T-cell (primary cell): ENCODE measurements at regions not wholly inside any gene's neighbourhood (a gene's known extent, or its start where the extent isn't known, plus 50 kb on each side); places are given as distances from the start of the nearest gene placed in this dataset.

Experiments
- ATAC-seq, 4 experiments: fragments of 200-7000 bp in 3 of 4; fragments of 150-1000 bp in 1 of 4; cut with Tn5 transposase; replicated peaks in 1 of 4; 1 replicate in 3 of 4; 2 replicates in 1 of 4; pipeline ENCODE4 v1.10.0; 2021; ENCODE audit warnings: moderate library complexity in 3 of 4, mild to moderate bottlenecking in 2 of 4, moderate number of reproducible peaks in 1 of 4
- CTCF ChIA-PET, 2 donors: fragments of 300-600 bp; sonication (Branson Sonifier 250); formaldehyde crosslinking; loops; one replicate each; lab custom pipeline; 2022; ENCODE audit warnings: antibody characterized with exemption in 2 of 2; lab: Charles Lee
- POLR2A ChIA-PET, 2 donors: fragments of 300-600 bp; sonication (Branson Sonifier 250); formaldehyde crosslinking; loops; one replicate each; lab custom pipeline; 2022; ENCODE audit warnings: antibody characterized with exemption in 2 of 2; lab: Charles Lee
- DNase-seq, 35 experiments: peaks; one replicate each; pipeline versions ENCODE4 v3.0.0 to v3.0.0-alpha.2; 2013 to 2023
- H3K27ac ChIP-seq: one replicate; pipeline ENCODE4 v1.5.1; 2013; ENCODE audit warnings: low read length
- H3K27me3 ChIP-seq, 2 experiments: replicated peaks in 1 of 2; 1 replicate in 1 of 2; 2 replicates in 1 of 2; pipeline versions ENCODE4 v1.6.1 to v1.7.0; 2013; ENCODE audit warnings: low read length in 1 of 2, mixed read lengths in 1 of 2; ENCODE audit not compliant: control insufficient read depth in 2 of 2, insufficient read depth in 2 of 2; ENCODE audit errors: extremely low read depth in 1 of 2
- H3K36me3 ChIP-seq, 2 donors: 1 replicate in 1 of 2; 2 replicates in 1 of 2; pipeline versions ENCODE4 v1.6.1 to v1.7.0; 2013; ENCODE audit warnings: low read length in 1 of 2; ENCODE audit not compliant: control insufficient read depth in 2 of 2, insufficient read depth in 1 of 2; ENCODE audit errors: extremely low read depth in 1 of 2
- H3K4me1 ChIP-seq, 2 experiments: 1 replicate in 1 of 2; 2 replicates in 1 of 2; pipeline versions ENCODE4 v1.6.1 to v1.7.0; 2013; ENCODE audit warnings: low read length in 2 of 2, mixed read lengths in 1 of 2; ENCODE audit not compliant: insufficient read depth in 2 of 2, control insufficient read depth in 1 of 2; ENCODE audit errors: extremely low read depth in 1 of 2
- H3K4me3 ChIP-seq, 2 donors: 1 replicate in 1 of 2; 2 replicates in 1 of 2; pipeline versions ENCODE4 v1.5.1 to v1.7.0; 2013; ENCODE audit warnings: mild to moderate bottlenecking in 2 of 2, low read length in 1 of 2, moderate library complexity in 1 of 2; ENCODE audit not compliant: control insufficient read depth in 1 of 2; ENCODE audit errors: extremely low read depth in 1 of 2
- H3K9me3 ChIP-seq: 2 replicates; pipeline ENCODE4 v1.7.0; 2013
- H3K27ac Mint-ChIP-seq, 2 donors: one replicate each; pipeline ENCODE4 v1.8.0; 2020 to 2021; ENCODE audit warnings: mild to moderate bottlenecking in 2 of 2, mixed read lengths in 2 of 2
- H3K27me3 Mint-ChIP-seq, 2 donors: one replicate each; pipeline ENCODE4 v1.8.0; 2021 to 2022; ENCODE audit warnings: mixed read lengths in 2 of 2
- H3K36me3 Mint-ChIP-seq: one replicate; pipeline ENCODE4 v1.8.0; 2021; ENCODE audit warnings: mixed read lengths
- H3K4me1 Mint-ChIP-seq, 3 donors: one replicate each; pipeline ENCODE4 v1.8.0; 2020 to 2022; ENCODE audit warnings: mixed read lengths in 3 of 3, mild to moderate bottlenecking in 1 of 3
- H3K4me3 Mint-ChIP-seq, 3 donors: one replicate each; pipeline ENCODE4 v1.8.0; 2020 to 2022; ENCODE audit warnings: mild to moderate bottlenecking in 3 of 3, mixed read lengths in 3 of 3, moderate library complexity in 3 of 3
- H3K9me3 Mint-ChIP-seq, 3 donors: one replicate each; pipeline ENCODE4 v1.8.0; 2020 to 2022; ENCODE audit warnings: mixed read lengths in 3 of 3
- WGBS: methylation state at CpG from one replicate; pipeline ENCODE4 v1.1.5; 2013; ENCODE audit warnings: missing lambda C conversion rate; ENCODE audit not compliant: insufficient coverage; 5-methylcytosine and 5-hydroxymethylcytosine counted together

GRCh38 chr12:90149453-90149852 lies 440.8 kb upstream of the ATP2B1 start:
- ATAC-seq (no peak), DNase-seq (no peak)
- Histone ChIP-seq H3K4me1 (peaks cover 4 to 6% of the 10 kb centered on the region in 2 experiments), H3K36me3 (no peaks in the 10 kb centered on the region), H3K4me3 (no peak overlapping the region), H3K27me3 (peaks cover 0 to 8% of the 10 kb centered on the region in 2 experiments), H3K9me3 (no peaks in the 10 kb centered on the region), H3K27ac (no peak overlapping the region)
- peaks cover 4 to 7% (median 5%) of the 10 kb centered on the region in 3 donors for H3K4me1 Mint-ChIP-seq
- H3K4me3 Mint-ChIP-seq, result no peak overlapping the region
- ChIA-PET CTCF (no interaction called here), POLR2A (no interaction called here)
- H3K36me3 Mint-ChIP-seq, result no peaks in the 10 kb centered on the region
- peaks cover 0 to 4% (median 0%) of the 10 kb centered on the region in 3 donors for H3K9me3 Mint-ChIP-seq
- no CpG with 5 or more reads among the region's 1 CpG for WGBS
- H3K27ac Mint-ChIP-seq, result no peak overlapping the region
- peaks cover 5 to 7% of the 10 kb centered on the region in 2 donors for H3K27me3 Mint-ChIP-seq

GRCh38 chr12:90129366-90130030 lies 420.9 kb upstream of the ATP2B1 start:
- H3K27ac ChIP-seq, result no peak overlapping the region
- no peaks in the 10 kb centered on the region for H3K9me3 Mint-ChIP-seq
- no peak overlapping the region for H3K4me3 Mint-ChIP-seq
- no peaks in the 10 kb centered on the region for H3K4me1 Mint-ChIP-seq
- ChIA-PET POLR2A (no interaction called here), CTCF (no interaction called here)
- H3K4me3 ChIP-seq, result no peak overlapping the region
- H3K4me1 ChIP-seq, result no peaks in the 10 kb centered on the region
- WGBS, result no CpG with 5 or more reads among the region's 4 CpGs
- H3K36me3 ChIP-seq, result no peaks in the 10 kb centered on the region
- no peaks in the 10 kb centered on the region for H3K27me3 ChIP-seq
- no peak for DNase-seq
- H3K9me3 ChIP-seq, result no peaks in the 10 kb centered on the region
- ATAC-seq, result no peak
- H3K27me3 Mint-ChIP-seq, result peaks cover 4 to 6% of the 10 kb centered on the region in 2 donors
- H3K27ac Mint-ChIP-seq, result no peak overlapping the region
- H3K36me3 Mint-ChIP-seq, result no peaks in the 10 kb centered on the region

- peaks cover 6 to 10% of the 10 kb centered on the region in 2 donors for H3K27me3 Mint-ChIP-seq
- H3K27ac Mint-ChIP-seq, result no peak overlapping the region
- H3K36me3 ChIP-seq, result no peaks in the 10 kb centered on the region
- no peak for ATAC-seq
- CTCF ChIA-PET, result interaction anchor here (0.7 to 1.0 kb wide), 2 partner anchors 17 to 1824 kb away, joined by 3 read pairs; no protein-coding TSS in a partner anchor
- no peaks in the 10 kb centered on the region for H3K27me3 ChIP-seq
- POLR2A ChIA-PET, result no interaction called here
- H3K4me1 ChIP-seq, result no peaks in the 10 kb centered on the region
- H3K9me3 Mint-ChIP-seq, result no peaks in the 10 kb centered on the region
- H3K4me1 Mint-ChIP-seq, result no peaks in the 10 kb centered on the region
- no peak overlapping the region for H3K27ac ChIP-seq
- DNase-seq, result no peak
- no peaks in the 10 kb centered on the region for H3K9me3 ChIP-seq
- no peak overlapping the region for H3K4me3 Mint-ChIP-seq
- H3K4me3 ChIP-seq, result no peak overlapping the region
- 77% methylated on average over 4 of the region's 4 CpGs for WGBS
- no peaks in the 10 kb centered on the region for H3K36me3 Mint-ChIP-seq
Observed at GRCh38 chr12:90128526-90128925, 419.9 kb upstream of the ATP2B1 start.

GRCh38 chr12:90126125-90126524 lies 417.5 kb upstream of the ATP2B1 start:
- H3K36me3 Mint-ChIP-seq, result no peaks in the 10 kb centered on the region
- no peak for DNase-seq
- H3K9me3 ChIP-seq, result no peaks in the 10 kb centered on the region
- WGBS, result no CpG with 5 or more reads among the region's 2 CpGs
- no peak overlapping the region for H3K4me3 ChIP-seq
- no peaks in the 10 kb centered on the region for H3K4me1 ChIP-seq
- no peaks in the 10 kb centered on the region for H3K27me3 ChIP-seq
- H3K4me3 Mint-ChIP-seq, result no peak overlapping the region
- ChIA-PET POLR2A (no interaction called here), CTCF (no interaction called here)
- H3K27ac ChIP-seq, result no peak overlapping the region
- no peaks in the 10 kb centered on the region for H3K36me3 ChIP-seq
- H3K9me3 Mint-ChIP-seq, result peaks cover 5 to 9% (median 5%) of the 10 kb centered on the region in 3 donors
- H3K27ac Mint-ChIP-seq, result no peak overlapping the region
- no peaks in the 10 kb centered on the region for H3K4me1 Mint-ChIP-seq
- no peak for ATAC-seq
- H3K27me3 Mint-ChIP-seq, result peaks cover 7 to 14% of the 10 kb centered on the region in 2 donors

- Histone ChIP-seq H3K4me1 (no peaks in the 10 kb centered on the region), H3K4me3 (no peak overlapping the region), H3K27me3 (no peaks in the 10 kb centered on the region), H3K27ac (no peak overlapping the region), H3K9me3 (peaks cover 5% of the 10 kb centered on the region), H3K36me3 (no peaks in the 10 kb centered on the region)
- H3K27ac Mint-ChIP-seq, result no peak overlapping the region
- DNase-seq (no peak), ATAC-seq (no peak)
- peaks cover 9 to 15% of the 10 kb centered on the region in 2 donors for H3K27me3 Mint-ChIP-seq
- peaks cover 16 to 17% (median 16%) of the 10 kb centered on the region in 3 donors for H3K9me3 Mint-ChIP-seq
- no peaks in the 10 kb centered on the region for H3K4me1 Mint-ChIP-seq
- ChIA-PET CTCF (interaction anchor here in 1 of 2 donors (0.5 kb wide), 1 partner anchor 42 kb away, joined by 5 read pairs; no protein-coding TSS in a partner anchor), POLR2A (no interaction called here)
- peaks cover 4% of the 10 kb centered on the region for H3K36me3 Mint-ChIP-seq
- no peak overlapping the region for H3K4me3 Mint-ChIP-seq
- 76% methylated on average over 4 of the region's 7 CpGs for WGBS
Observed at GRCh38 chr12:90124914-90125313, 416.3 kb upstream of the ATP2B1 start.

- peaks cover 5% of the 10 kb centered on the region for H3K36me3 Mint-ChIP-seq
- no peaks in the 10 kb centered on the region for H3K4me1 Mint-ChIP-seq
- H3K27ac ChIP-seq, result no peak overlapping the region
- H3K27ac Mint-ChIP-seq, result no peak overlapping the region
- 92% methylated on average over 2 of the region's 2 CpGs for WGBS
- peaks cover 9 to 15% of the 10 kb centered on the region in 2 donors for H3K27me3 Mint-ChIP-seq
- H3K9me3 Mint-ChIP-seq, result peaks cover 17 to 22% (median 18%) of the 10 kb centered on the region in 3 donors
- ATAC-seq, result no peak
- H3K4me3 Mint-ChIP-seq, result no peak overlapping the region
- no peaks in the 10 kb centered on the region for H3K27me3 ChIP-seq
- no peaks in the 10 kb centered on the region for H3K4me1 ChIP-seq
- ChIA-PET CTCF (interaction anchor here in 1 of 2 donors (0.5 kb wide), 1 partner anchor 41 kb away, joined by 5 read pairs; no protein-coding TSS in a partner anchor), POLR2A (no interaction called here)
- no peak for DNase-seq
- peaks cover 5% of the 10 kb centered on the region for H3K9me3 ChIP-seq
- H3K36me3 ChIP-seq, result no peaks in the 10 kb centered on the region
- H3K4me3 ChIP-seq, result no peak overlapping the region
Observed at GRCh38 chr12:90124289-90124688, 415.7 kb upstream of the ATP2B1 start.
